H7 (cell line): ENCODE measurements at regions not wholly inside any gene's neighbourhood (a gene's known extent, or its start where the extent isn't known, plus 50 kb on each side); places are given as distances from the start of the nearest gene placed in this dataset.
"Not testable (repeated sequence)": the region's sequence is repeated elsewhere in the genome, so short reads cannot be mapped to it uniquely, and the experiment has no call there.

Source experiments
- DNase-seq: peaks from one replicate; pipeline ENCODE4 v3.0.0; 2012
- H3K27me3 ChIP-seq: 2 replicates; pipeline ENCODE4 v1.6.0; 2011; ENCODE audit warnings: mild to moderate bottlenecking, low read length; ENCODE audit not compliant: control insufficient read depth, insufficient read depth
- H3K36me3 ChIP-seq: replicated peaks from 2 replicates; pipeline ENCODE4 v1.5.1; 2011; ENCODE audit warnings: low read length; ENCODE audit not compliant: control insufficient read depth, insufficient read depth
- H3K4me3 ChIP-seq: 2 replicates; pipeline ENCODE4 v1.5.1; 2011; ENCODE audit warnings: low read depth, mild to moderate bottlenecking, control low read depth, low read length, moderate library complexity; ENCODE audit not compliant: insufficient read depth

- H3K36me3 ChIP-seq = no peaks in the 10 kb centered on the region
- no peak for DNase-seq
- H3K4me3 ChIP-seq = no peak overlapping the region
- H3K27me3 ChIP-seq = no peaks in the 10 kb centered on the region
Measured at GRCh38 chr7:130789436-130789835, 55.4 kb upstream of the KLF14 start.

- H3K27me3 ChIP-seq = no peaks in the 10 kb centered on the region
- no peaks in the 10 kb centered on the region for H3K36me3 ChIP-seq
- DNase-seq = no peak
- H3K4me3 ChIP-seq = no peak overlapping the region
Measured at GRCh38 chr7:130791746-130792145, 57.7 kb upstream of the KLF14 start.

- DNase-seq = no peak
- H3K4me3 ChIP-seq = no peak overlapping the region
Measured at GRCh38 chr7:130793855-130794618, 60.0 kb upstream of the KLF14 start.

GRCh38 chr7:130794619-130794922, 60.6 kb upstream of the KLF14 start:
- no peaks in the 10 kb centered on the region for H3K36me3 ChIP-seq
- H3K27me3 ChIP-seq = no peaks in the 10 kb centered on the region
- no peak overlapping the region for H3K4me3 ChIP-seq
- DNase-seq = no peak

More at GRCh38 chr7:130793855-130794618, 60.0 kb upstream of the KLF14 start:
- Histone ChIP-seq H3K36me3 (no peaks in the 10 kb centered on the region), H3K27me3 (no peaks in the 10 kb centered on the region)

- not testable (repeated sequence) for H3K36me3 ChIP-seq, H3K4me3 ChIP-seq, DNase-seq, H3K27me3 ChIP-seq
Measured at GRCh38 chr7:130796425-130796824, 62.4 kb upstream of the KLF14 start.

GRCh38 chr7:130803127-130803526, 69.1 kb upstream of the KLF14 start:
- Histone ChIP-seq H3K27me3 (no peaks in the 10 kb centered on the region), H3K36me3 (no peaks in the 10 kb centered on the region), H3K4me3 (no peak overlapping the region)
- no peak for DNase-seq

GRCh38 chr7:130804220-130804619, 70.2 kb upstream of the KLF14 start:
- Histone ChIP-seq H3K27me3 (no peaks in the 10 kb centered on the region), H3K4me3 (no peak overlapping the region), H3K36me3 (no peaks in the 10 kb centered on the region)
- no peak for DNase-seq

- not testable (repeated sequence) for DNase-seq, H3K27me3 ChIP-seq, H3K36me3 ChIP-seq, H3K4me3 ChIP-seq
Measured at GRCh38 chr7:130812819-130813218, 78.8 kb upstream of the KLF14 start.

- Histone ChIP-seq H3K36me3 (no peaks in the 10 kb centered on the region), H3K27me3 (no peaks in the 10 kb centered on the region), H3K4me3 (no peak overlapping the region)
- peak; percentile 33 for DNase-seq
Measured at GRCh38 chr7:130814778-130815335, 80.8 kb upstream of the KLF14 start.

- no peaks in the 10 kb centered on the region for H3K27me3 ChIP-seq
- no peak for DNase-seq
- no peaks in the 10 kb centered on the region for H3K36me3 ChIP-seq
- no peak overlapping the region for H3K4me3 ChIP-seq
Measured at GRCh38 chr7:130818056-130818455, 84.0 kb upstream of the KLF14 start.

GRCh38 chr7:130821864-130822263, 87.9 kb upstream of the KLF14 start:
- DNase-seq = no peak

GRCh38 chr7:130822642-130823041, 88.6 kb upstream of the KLF14 start:
- no peaks in the 10 kb centered on the region for H3K36me3 ChIP-seq
- H3K4me3 ChIP-seq = no peak overlapping the region
- H3K27me3 ChIP-seq = no peaks in the 10 kb centered on the region
- no peak for DNase-seq

More at GRCh38 chr7:130821864-130822263, 87.9 kb upstream of the KLF14 start:
- H3K4me3 ChIP-seq = no peak overlapping the region
- H3K36me3 ChIP-seq = no peaks in the 10 kb centered on the region
- H3K27me3 ChIP-seq = no peaks in the 10 kb centered on the region

GRCh38 chr7:130823060-130823459, 89.1 kb upstream of the KLF14 start:
- H3K4me3 ChIP-seq = no peak overlapping the region
- DNase-seq = no peak

GRCh38 chr7:130825819-130826218, 91.8 kb upstream of the KLF14 start:
- Histone ChIP-seq H3K4me3 (no peak overlapping the region), H3K27me3 (no peaks in the 10 kb centered on the region), H3K36me3 (no peaks in the 10 kb centered on the region)
- no peak for DNase-seq

More at GRCh38 chr7:130823060-130823459, 89.1 kb upstream of the KLF14 start:
- Histone ChIP-seq H3K36me3 (no peaks in the 10 kb centered on the region), H3K27me3 (no peaks in the 10 kb centered on the region)

- Histone ChIP-seq H3K36me3 (no peaks in the 10 kb centered on the region), H3K4me3 (no peak overlapping the region), H3K27me3 (no peaks in the 10 kb centered on the region)
- no peak for DNase-seq
Measured at GRCh38 chr7:130829415-130829814, 95.4 kb upstream of the KLF14 start.
